ENCODE measurements at regions not wholly inside any gene's neighbourhood (a gene's known extent, or its start where the extent isn't known, plus 50 kb on each side); places are given as distances from the start of the nearest gene placed in this dataset.

GRCh38 chr18:78807668-78808067 lies 171.9 kb upstream of the SALL3 start:
- no peaks in the 10 kb centered on the region for H3F3A ChIP-seq (ENCODE audit: insufficient read depth)
- no peak overlapping the region for H3K4me2 ChIP-seq (ENCODE audit: unreplicated experiment)
- H2AFZ ChIP-seq: no peak overlapping the region
- no peaks in the 10 kb centered on the region for H3K79me2 ChIP-seq (ENCODE audit: insufficient read depth)
- no peaks in the 10 kb centered on the region for H4K20me1 ChIP-seq (ENCODE audit: insufficient read depth)
- no peaks in the 10 kb centered on the region for H3K9me2 ChIP-seq (ENCODE audit: insufficient read depth)
- no peak for DNase-seq
- no peaks in the 10 kb centered on the region for H3K27me3 ChIP-seq (replicated peaks; ENCODE audit: insufficient read depth)
- no peak overlapping the region for H3K4me3 ChIP-seq
- WGBS, 2 experiments (ENCODE audit: low coverage in 1 of 2, low lambda C conversion rate in 2 of 2, missing lambda C conversion rate in 2 of 2): 20 to 26% methylated on average over 5 of the region's 5 CpGs
- TF ChIP-seq EZH2phosphoT487 (IDR thresholded peaks at IDR 0.05; ENCODE audit: insufficient read depth, low read depth) (no peak), EZH2 (IDR thresholded peaks at IDR 0.05; ENCODE audit: insufficient read depth, poor library complexity, severe bottlenecking) (no peak)
- H3K4me1 ChIP-seq (ENCODE audit: insufficient read depth): no peaks in the 10 kb centered on the region
- H3K9ac ChIP-seq: no peak overlapping the region
- H3K36me3 ChIP-seq (ENCODE audit: low read depth): no peaks in the 10 kb centered on the region
- in situ Hi-C loops (cut with MboI): no loop called here
- H3K27ac ChIP-seq: no peak overlapping the region
- no peaks in the 10 kb centered on the region for H3K9me3 ChIP-seq (ENCODE audit: low read depth)

DNA sequence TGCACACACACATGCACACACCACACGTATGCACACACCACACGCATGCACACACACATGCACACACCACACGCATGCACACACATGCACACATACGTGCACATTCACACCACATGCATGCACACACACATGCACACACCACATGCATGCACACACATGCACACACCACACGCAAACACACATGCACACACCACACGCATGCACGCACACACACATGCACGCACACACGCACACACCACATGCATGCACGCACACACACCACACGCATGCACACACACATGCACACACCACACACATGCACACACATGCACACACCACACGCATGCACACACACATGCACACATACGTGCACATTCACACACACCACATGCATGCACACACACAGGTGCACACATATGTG lies 169.8 kb upstream of the SALL3 start:
- Histone ChIP-seq H2AFZ (no peak overlapping the region), H3K9me2 (ENCODE audit: insufficient read depth) (no peaks in the 10 kb centered on the region), H3K79me2 (ENCODE audit: insufficient read depth) (no peaks in the 10 kb centered on the region), H3K9me3 (ENCODE audit: low read depth) (no peaks in the 10 kb centered on the region), H3K4me1 (ENCODE audit: insufficient read depth) (no peaks in the 10 kb centered on the region), H3F3A (ENCODE audit: insufficient read depth) (no peaks in the 10 kb centered on the region), H3K9ac (no peak overlapping the region), H3K27me3 (replicated peaks; ENCODE audit: insufficient read depth) (no peaks in the 10 kb centered on the region), H3K27ac (no peak overlapping the region), H3K4me3 (no peak overlapping the region), H3K4me2 (ENCODE audit: unreplicated experiment) (no peak overlapping the region), H3K36me3 (ENCODE audit: low read depth) (no peaks in the 10 kb centered on the region), H4K20me1 (ENCODE audit: insufficient read depth) (no peaks in the 10 kb centered on the region)
- in situ Hi-C loops (cut with MboI): no loop called here
- no peak for DNase-seq
- 70 to 86% methylated on average over 6 to 13 of the region's 13 CpGs for WGBS, 2 experiments (ENCODE audit: low coverage in 1 of 2, low lambda C conversion rate in 2 of 2, missing lambda C conversion rate in 2 of 2)
- TF ChIP-seq EZH2 (IDR thresholded peaks at IDR 0.05; ENCODE audit: insufficient read depth, poor library complexity, severe bottlenecking) (no peak), EZH2phosphoT487 (IDR thresholded peaks at IDR 0.05; ENCODE audit: insufficient read depth, low read depth) (no peak)

GRCh38 chr18:78810706-78811105 lies 168.9 kb upstream of the SALL3 start:
- no peak for TF ChIP-seq EZH2 (IDR thresholded peaks at IDR 0.05; ENCODE audit: insufficient read depth, poor library complexity, severe bottlenecking)
- TF ChIP-seq EZH2phosphoT487 (IDR thresholded peaks at IDR 0.05; ENCODE audit: insufficient read depth, low read depth): no peak
- Histone ChIP-seq H3K4me2 (ENCODE audit: unreplicated experiment) (no peak overlapping the region), H3K4me3 (no peak overlapping the region), H3K79me2 (ENCODE audit: insufficient read depth) (no peaks in the 10 kb centered on the region), H3K9me2 (ENCODE audit: insufficient read depth) (no peaks in the 10 kb centered on the region), H2AFZ (no peak overlapping the region), H4K20me1 (ENCODE audit: insufficient read depth) (no peaks in the 10 kb centered on the region), H3K27ac (no peak overlapping the region), H3K36me3 (ENCODE audit: low read depth) (no peaks in the 10 kb centered on the region), H3K27me3 (replicated peaks; ENCODE audit: insufficient read depth) (no peaks in the 10 kb centered on the region), H3K9me3 (ENCODE audit: low read depth) (no peaks in the 10 kb centered on the region), H3K4me1 (ENCODE audit: insufficient read depth) (no peaks in the 10 kb centered on the region), H3F3A (ENCODE audit: insufficient read depth) (no peaks in the 10 kb centered on the region), H3K9ac (no peak overlapping the region)
- in situ Hi-C loops (cut with MboI): no loop called here
- WGBS, 2 experiments (ENCODE audit: low coverage in 1 of 2, low lambda C conversion rate in 2 of 2, missing lambda C conversion rate in 2 of 2): 72 to 75% methylated on average over 18 of the region's 18 CpGs
- no peak for DNase-seq

- in situ Hi-C loops (cut with MboI): no loop called here
- H3K9me3 ChIP-seq (ENCODE audit: low read depth): no peaks in the 10 kb centered on the region
- 30 to 37% methylated on average over 7 to 9 of the region's 9 CpGs for WGBS, 2 experiments (ENCODE audit: low coverage in 1 of 2, low lambda C conversion rate in 2 of 2, missing lambda C conversion rate in 2 of 2)
Measured at GRCh38 chr18:78812067-78812466, 167.6 kb upstream of the SALL3 start.

GRCh38 chr18:78813156-78813555 lies 166.5 kb upstream of the SALL3 start:
- 57 to 58% methylated on average over 12 to 18 of the region's 18 CpGs for WGBS, 2 experiments (ENCODE audit: low coverage in 1 of 2, low lambda C conversion rate in 2 of 2, missing lambda C conversion rate in 2 of 2)
- H3K9me3 ChIP-seq (ENCODE audit: low read depth): no peaks in the 10 kb centered on the region
- in situ Hi-C loops (cut with MboI): no loop called here

More at GRCh38 chr18:78812067-78812466, 167.6 kb upstream of the SALL3 start:
- Histone ChIP-seq H3K4me1 (ENCODE audit: insufficient read depth) (no peaks in the 10 kb centered on the region), H3K27ac (no peak overlapping the region), H3K36me3 (ENCODE audit: low read depth) (no peaks in the 10 kb centered on the region), H3K4me2 (ENCODE audit: unreplicated experiment) (no peak overlapping the region), H3K79me2 (ENCODE audit: insufficient read depth) (no peaks in the 10 kb centered on the region), H4K20me1 (ENCODE audit: insufficient read depth) (no peaks in the 10 kb centered on the region), H2AFZ (no peak overlapping the region), H3F3A (ENCODE audit: insufficient read depth) (no peaks in the 10 kb centered on the region), H3K9me2 (ENCODE audit: insufficient read depth) (no peaks in the 10 kb centered on the region), H3K4me3 (no peak overlapping the region), H3K27me3 (replicated peaks; ENCODE audit: insufficient read depth) (no peaks in the 10 kb centered on the region), H3K9ac (no peak overlapping the region)
- no peak for TF ChIP-seq EZH2 (IDR thresholded peaks at IDR 0.05; ENCODE audit: insufficient read depth, poor library complexity, severe bottlenecking)
- no peak for TF ChIP-seq EZH2phosphoT487 (IDR thresholded peaks at IDR 0.05; ENCODE audit: insufficient read depth, low read depth)
- DNase-seq: no peak

More at GRCh38 chr18:78813156-78813555, 166.5 kb upstream of the SALL3 start:
- H3K4me2 ChIP-seq (ENCODE audit: unreplicated experiment): no peak overlapping the region
- no peak overlapping the region for H2AFZ ChIP-seq
- no peaks in the 10 kb centered on the region for H3K4me1 ChIP-seq (ENCODE audit: insufficient read depth)
- H4K20me1 ChIP-seq (ENCODE audit: insufficient read depth): no peaks in the 10 kb centered on the region
- DNase-seq: no peak
- H3K9me2 ChIP-seq (ENCODE audit: insufficient read depth): no peaks in the 10 kb centered on the region
- no peak overlapping the region for H3K9ac ChIP-seq
- no peak overlapping the region for H3K4me3 ChIP-seq
- TF ChIP-seq EZH2phosphoT487 (IDR thresholded peaks at IDR 0.05; ENCODE audit: insufficient read depth, low read depth) (no peak), EZH2 (IDR thresholded peaks at IDR 0.05; ENCODE audit: insufficient read depth, poor library complexity, severe bottlenecking) (no peak)
- H3K27me3 ChIP-seq (replicated peaks; ENCODE audit: insufficient read depth): no peaks in the 10 kb centered on the region
- H3K79me2 ChIP-seq (ENCODE audit: insufficient read depth): no peaks in the 10 kb centered on the region
- H3K27ac ChIP-seq: no peak overlapping the region
- no peaks in the 10 kb centered on the region for H3F3A ChIP-seq (ENCODE audit: insufficient read depth)
- H3K36me3 ChIP-seq (ENCODE audit: low read depth): no peaks in the 10 kb centered on the region
